HG03354 (cell line): ENCODE measurements at regions not wholly inside any gene's neighbourhood (a gene's known extent, or its start where the extent isn't known, plus 50 kb on each side); places are given as distances from the start of the nearest gene placed in this dataset.

ENCODE experiments used
- ATAC-seq: cut with Tn5 transposase; IDR thresholded peaks from one replicate; pipeline ENCODE4 v1.9.1; 2021; ENCODE audit warnings: mild to moderate bottlenecking; ENCODE audit not compliant: unreplicated experiment, poor library complexity, severe bottlenecking

- ATAC-seq = no peak
Measured at GRCh38 chr21:32878661-32879060, 107.1 kb upstream of the PAXBP1 start.

- no peak for ATAC-seq
Measured at GRCh38 chr21:32881458-32881857, 109.9 kb upstream of the PAXBP1 start.

DNA sequence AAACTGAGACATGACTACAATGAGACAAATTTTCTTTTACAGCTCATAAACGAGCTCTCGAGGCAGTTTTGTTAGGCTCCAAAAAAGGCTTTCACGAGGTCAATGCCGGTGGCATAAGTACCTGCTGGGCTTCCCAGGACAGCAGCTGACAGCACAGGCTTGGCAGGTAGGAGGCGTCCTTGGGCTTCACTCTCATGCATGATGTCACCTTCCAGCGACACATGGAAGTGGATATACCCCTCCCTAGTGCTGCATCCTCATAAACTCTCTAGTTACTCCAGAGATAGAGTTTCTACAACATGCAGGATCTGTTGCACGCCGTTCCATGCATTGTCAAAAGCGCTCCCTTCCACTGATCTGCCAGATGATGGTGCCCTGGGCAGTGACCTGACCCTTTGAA, 112.5 kb upstream of the PAXBP1 start:
- no peak for ATAC-seq

GRCh38 chr21:32886339-32886738, 114.8 kb upstream of the PAXBP1 start:
- ATAC-seq = no peak

GRCh38 chr21:32887026-32887425, 115.5 kb upstream of the PAXBP1 start:
- ATAC-seq = no peak

- ATAC-seq = no peak
Measured at GRCh38 chr21:32888971-32889370, 117.4 kb upstream of the PAXBP1 start.

- ATAC-seq = no peak
Measured at GRCh38 chr21:32889596-32889995, 118.0 kb upstream of the PAXBP1 start.

DNA sequence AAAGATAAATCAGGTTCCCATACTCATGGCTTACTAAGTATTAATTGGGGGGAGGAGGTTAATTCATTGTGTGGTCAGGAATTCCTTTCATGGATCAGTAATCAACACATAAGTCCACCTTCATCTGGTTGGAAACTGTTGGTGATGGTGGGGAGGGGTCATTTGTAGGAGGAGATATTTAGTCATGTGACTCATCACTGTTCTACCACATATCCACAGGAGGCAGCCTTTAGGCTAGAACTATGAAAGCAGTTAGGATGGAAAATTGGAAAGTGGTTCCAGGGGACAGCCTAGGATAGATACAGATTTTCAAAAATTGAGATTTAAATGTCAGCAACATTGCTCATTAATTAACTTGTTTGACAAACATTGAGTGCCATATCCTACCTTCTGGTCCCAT, 122.8 kb upstream of the PAXBP1 start:
- no peak for ATAC-seq

- ATAC-seq = no peak
Measured at GRCh38 chr21:32900814-32901213, 124.9 kb upstream of the OLIG2 start.

GRCh38 chr21:32907521-32907920, 118.2 kb upstream of the OLIG2 start:
- no peak for ATAC-seq

- no peak for ATAC-seq
Measured at GRCh38 chr21:32908534-32908933, 117.2 kb upstream of the OLIG2 start.

- no peak for ATAC-seq
Measured at GRCh38 chr21:32909393-32909792, 116.3 kb upstream of the OLIG2 start.

DNA sequence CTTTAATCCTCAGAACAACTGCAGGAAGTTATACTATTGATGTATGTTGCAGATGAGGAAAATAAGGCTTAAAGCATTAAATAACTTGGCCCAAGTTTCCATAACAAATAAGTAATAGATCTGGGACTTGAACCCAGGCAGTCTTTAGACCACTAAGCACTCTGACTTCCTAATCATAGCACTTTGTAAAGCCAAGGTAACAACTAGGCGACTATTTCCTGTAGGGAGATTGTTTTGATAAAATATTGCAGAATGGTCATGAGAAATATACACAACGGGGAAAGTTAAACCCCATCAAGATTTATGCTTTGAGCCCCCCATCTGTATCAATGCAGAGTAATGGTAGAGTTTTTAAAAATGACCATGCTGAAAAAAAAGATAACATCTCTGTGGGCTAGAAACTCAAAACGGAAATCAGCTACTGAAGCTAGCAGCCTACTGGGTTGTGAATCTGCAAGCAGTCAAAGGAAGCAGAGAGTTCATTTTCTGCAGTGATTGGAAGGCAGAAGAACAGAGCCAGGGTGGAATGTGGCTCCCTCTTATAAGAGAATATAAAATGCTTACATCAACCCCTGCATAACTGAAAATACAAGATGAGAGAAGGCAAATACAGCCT, 111.2 kb upstream of the OLIG2 start:
- no peak for ATAC-seq

DNA sequence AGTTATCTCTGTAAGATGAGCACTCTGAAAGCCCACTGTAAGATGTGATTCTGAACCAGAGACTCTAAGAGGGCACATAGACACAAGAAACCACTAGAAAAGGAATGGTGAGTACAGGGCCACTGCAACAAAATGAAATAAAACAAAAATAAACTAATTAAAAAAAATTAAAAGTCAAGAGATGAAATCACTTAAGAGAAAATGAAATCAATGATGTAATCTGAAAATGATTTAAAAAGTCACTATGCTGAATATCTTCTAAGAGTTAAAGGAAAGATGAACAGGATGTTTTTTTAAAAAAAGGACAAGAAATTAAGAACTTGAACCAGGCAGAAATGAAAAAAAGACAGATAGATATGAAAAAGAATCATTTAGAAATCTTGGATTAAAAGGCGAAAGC, 110.6 kb upstream of the OLIG2 start:
- ATAC-seq = no peak

GRCh38 chr21:32916088-32916487, 109.6 kb upstream of the OLIG2 start:
- no peak for ATAC-seq

GRCh38 chr21:32916522-32917099, 109.1 kb upstream of the OLIG2 start:
- no peak for ATAC-seq

- ATAC-seq = no peak
Measured at GRCh38 chr21:32917362-32918135, 108.2 kb upstream of the OLIG2 start.

- no peak for ATAC-seq
Measured at GRCh38 chr21:32918478-32919120, 107.1 kb upstream of the OLIG2 start.

GRCh38 chr21:32920474-32920873, 105.3 kb upstream of the OLIG2 start:
- no peak for ATAC-seq

DNA sequence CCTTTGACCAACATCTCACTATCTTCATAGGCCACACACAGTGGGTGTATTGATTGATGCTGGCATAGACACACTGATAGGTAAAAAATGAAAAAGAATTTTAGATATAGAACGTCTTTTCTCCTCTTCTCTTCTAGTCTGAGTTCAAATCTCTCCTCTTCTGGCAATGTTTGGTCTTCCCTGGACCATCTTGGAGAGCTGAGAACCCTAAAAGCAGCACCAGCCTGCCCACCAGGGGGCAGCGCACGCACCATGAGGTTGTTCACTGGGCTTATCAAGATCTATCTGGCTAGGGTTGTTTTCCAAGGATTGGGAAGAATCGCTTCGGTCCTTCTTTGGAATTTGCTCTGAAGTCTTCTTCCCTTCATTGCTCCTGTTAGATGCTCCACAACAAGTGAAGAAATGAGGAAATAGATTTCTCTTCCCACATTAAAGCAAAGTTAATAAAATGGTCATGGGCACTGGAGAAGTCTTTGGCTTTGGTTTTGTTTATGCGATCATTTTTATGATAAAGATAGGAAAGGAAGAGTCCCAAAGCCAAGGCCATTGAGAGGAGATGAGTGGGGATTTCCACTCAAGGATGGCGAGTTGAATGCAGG, 104.0 kb upstream of the OLIG2 start:
- ATAC-seq = no peak
